Suprapubic skin (tissue), 4 donors: ENCODE measurements at regions not wholly inside any gene's neighbourhood (a gene's known extent, or its start where the extent isn't known, plus 50 kb on each side); places are given as distances from the start of the nearest gene placed in this dataset.

Source experiments
- DNase-seq, 2 donors: peaks; one replicate each; pipeline ENCODE4 v3.0.0-alpha.2; 2019; ENCODE audit warnings: low spot score in 2 of 2
- H3K27ac ChIP-seq: fragments of 200-600 bp; sonication (generic); one replicate; pipeline ENCODE4 v1.5.1; 2019
- H3K27me3 ChIP-seq: fragments of 200-600 bp; sonication (generic); one replicate; pipeline ENCODE4 v1.5.1; 2019
- H3K36me3 ChIP-seq: fragments of 200-600 bp; sonication (generic); one replicate; pipeline ENCODE4 v1.5.1; 2019
- H3K4me1 ChIP-seq: fragments of 200-600 bp; sonication (generic); one replicate; pipeline ENCODE4 v1.5.1; 2019
- H3K4me3 ChIP-seq: fragments of 200-600 bp; sonication (generic); one replicate; pipeline ENCODE4 v1.5.1; 2019; ENCODE audit warnings: mild to moderate bottlenecking
- H3K9me3 ChIP-seq: fragments of 200-600 bp; sonication (generic); one replicate; pipeline ENCODE4 v1.5.1; 2019
- EP300 ChIP-seq: sonication (generic); formaldehyde crosslinking; IDR thresholded peaks from one replicate; pipeline ENCODE4 v1.6.1; 2017; ENCODE audit warnings: antibody characterized with exemption
- POLR2A ChIP-seq, 2 donors: fragments of 450-650 bp; IDR thresholded peaks; one replicate each; pipeline ENCODE4 v1.6.1; 2017; ENCODE audit warnings: antibody characterized with exemption in 2 of 2, mild to moderate bottlenecking in 2 of 2, moderate library complexity in 2 of 2
- POLR2AphosphoS5 ChIP-seq, 3 donors: sonication (generic); formaldehyde crosslinking; IDR thresholded peaks; one replicate each; pipeline ENCODE4 v1.6.1; 2017; ENCODE audit warnings: antibody characterized with exemption in 3 of 3
- WGBS: methylation state at CpG from one replicate; pipeline ENCODE4 v1.1.5; 2018; 5-methylcytosine and 5-hydroxymethylcytosine counted together
- TF ChIP-seq, protein P1 (sequence below), 2 donors: fragments of 200-600 bp in 1 of 2; fragments of 450-650 bp in 1 of 2; sonication (generic) in 1 of 2; IDR thresholded peaks; one replicate each; pipeline ENCODE4 v1.5.1; 2016 to 2019; ENCODE audit warnings: antibody characterized with exemption in 2 of 2, mild to moderate bottlenecking in 1 of 2, moderate library complexity in 1 of 2

DNA sequence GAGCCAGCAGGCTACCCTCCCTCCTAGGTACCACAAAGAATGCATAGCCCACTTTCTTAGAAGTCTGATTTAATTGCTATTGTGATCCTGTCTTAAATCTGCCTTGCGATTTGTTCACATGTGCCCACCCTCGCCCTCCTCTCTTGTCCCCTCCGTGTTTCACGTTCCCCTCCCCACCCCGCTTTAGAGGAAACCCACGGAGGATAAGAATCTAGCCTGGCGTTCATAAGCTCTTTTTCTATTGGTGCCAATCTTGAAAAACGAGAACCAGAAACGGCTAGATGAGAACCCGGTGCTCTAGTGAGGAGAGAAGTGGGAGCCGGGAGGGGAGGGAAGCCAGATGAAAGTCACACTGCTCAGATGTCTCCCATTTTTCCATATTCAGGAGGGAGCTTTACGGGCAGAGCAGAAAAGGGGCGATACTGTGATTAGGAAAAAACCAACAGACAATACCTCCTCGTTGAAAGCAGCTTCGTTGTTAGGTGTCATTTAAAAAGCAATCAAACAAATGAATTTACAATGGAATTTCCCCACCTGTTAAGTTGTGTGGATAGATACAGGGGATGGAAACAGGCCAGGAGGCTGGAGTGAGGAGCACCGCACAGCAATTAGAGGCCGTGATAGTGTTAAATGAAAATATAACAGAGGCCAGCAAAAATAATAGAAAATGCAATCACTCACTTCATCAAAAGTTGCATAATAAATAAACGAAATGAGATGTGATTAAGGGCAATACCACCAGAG lies 272.1 kb downstream of the GATA3 start:
- Histone ChIP-seq H3K27me3 (peaks cover 10% of the 10 kb centered on the region), H3K9me3 (no peaks in the 10 kb centered on the region), H3K36me3 (no peaks in the 10 kb centered on the region), H3K27ac (no peak overlapping the region), H3K4me1 (no peaks in the 10 kb centered on the region), H3K4me3 (no peak overlapping the region)
- 71% methylated on average over 18 of the region's 18 CpGs for WGBS
- no peak for TF ChIP-seq POLR2A (IDR thresholded peaks at IDR 0.05)
- no peak for TF ChIP-seq POLR2AphosphoS5 (IDR thresholded peaks at IDR 0.05)
- no peak for TF ChIP-seq EP300
- TF ChIP-seq, protein P1, sequence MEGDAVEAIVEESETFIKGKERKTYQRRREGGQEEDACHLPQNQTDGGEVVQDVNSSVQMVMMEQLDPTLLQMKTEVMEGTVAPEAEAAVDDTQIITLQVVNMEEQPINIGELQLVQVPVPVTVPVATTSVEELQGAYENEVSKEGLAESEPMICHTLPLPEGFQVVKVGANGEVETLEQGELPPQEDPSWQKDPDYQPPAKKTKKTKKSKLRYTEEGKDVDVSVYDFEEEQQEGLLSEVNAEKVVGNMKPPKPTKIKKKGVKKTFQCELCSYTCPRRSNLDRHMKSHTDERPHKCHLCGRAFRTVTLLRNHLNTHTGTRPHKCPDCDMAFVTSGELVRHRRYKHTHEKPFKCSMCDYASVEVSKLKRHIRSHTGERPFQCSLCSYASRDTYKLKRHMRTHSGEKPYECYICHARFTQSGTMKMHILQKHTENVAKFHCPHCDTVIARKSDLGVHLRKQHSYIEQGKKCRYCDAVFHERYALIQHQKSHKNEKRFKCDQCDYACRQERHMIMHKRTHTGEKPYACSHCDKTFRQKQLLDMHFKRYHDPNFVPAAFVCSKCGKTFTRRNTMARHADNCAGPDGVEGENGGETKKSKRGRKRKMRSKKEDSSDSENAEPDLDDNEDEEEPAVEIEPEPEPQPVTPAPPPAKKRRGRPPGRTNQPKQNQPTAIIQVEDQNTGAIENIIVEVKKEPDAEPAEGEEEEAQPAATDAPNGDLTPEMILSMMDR (IDR thresholded peaks at IDR 0.05) = no peak
- no peak for DNase-seq

DNA sequence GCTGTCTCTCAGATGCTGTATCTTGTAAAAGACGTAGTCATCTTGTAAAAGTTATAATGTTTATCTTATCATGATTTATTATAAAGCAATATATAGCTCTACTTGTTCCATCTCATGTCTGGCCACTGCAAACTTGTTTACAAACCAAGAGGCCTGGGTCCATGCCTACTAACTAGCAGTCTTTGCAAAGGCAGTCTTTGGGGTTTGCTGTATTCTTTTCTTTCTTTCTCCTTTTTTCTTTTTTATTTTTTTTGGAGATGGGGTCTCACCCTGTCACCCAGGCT lies 272.6 kb downstream of the GATA3 start:
- TF ChIP-seq EP300 = no peak
- no peak for TF ChIP-seq POLR2A (IDR thresholded peaks at IDR 0.05)
- TF ChIP-seq, protein P1 (IDR thresholded peaks at IDR 0.05) = no peak
- TF ChIP-seq POLR2AphosphoS5 (IDR thresholded peaks at IDR 0.05) = no peak
- WGBS = 38% methylated on average over 1 of the region's 1 CpG
- no peaks in the 10 kb centered on the region for H3K9me3 ChIP-seq
- no peak overlapping the region for H3K27ac ChIP-seq
- no peak overlapping the region for H3K4me3 ChIP-seq
- peaks cover 10% of the 10 kb centered on the region for H3K27me3 ChIP-seq
- DNase-seq = no peak
- no peaks in the 10 kb centered on the region for H3K36me3 ChIP-seq
- peaks cover 3% of the 10 kb centered on the region for H3K4me1 ChIP-seq

DNA sequence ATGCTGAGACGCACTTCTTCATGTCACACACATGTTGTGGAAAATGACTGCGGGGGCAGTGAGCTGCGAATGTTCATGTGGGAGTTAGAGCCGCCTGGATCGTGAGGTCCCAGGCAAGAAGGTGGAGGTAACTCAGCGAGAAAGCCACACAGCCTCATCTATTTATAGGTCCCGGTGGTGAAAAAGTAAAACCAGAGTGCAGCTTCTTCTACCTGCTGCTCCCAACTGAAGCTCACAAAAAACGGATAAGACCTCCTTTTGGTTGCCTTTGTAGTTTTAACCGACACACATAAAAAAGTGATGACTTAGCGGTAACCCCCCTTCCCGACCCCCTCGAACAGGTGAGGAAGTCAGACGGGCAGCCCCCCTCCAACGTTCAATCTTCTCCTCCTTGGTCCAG lies 276.9 kb downstream of the GATA3 start:
- Histone ChIP-seq H3K27ac (no peak overlapping the region), H3K36me3 (no peaks in the 10 kb centered on the region), H3K4me1 (peaks cover 10% of the 10 kb centered on the region), H3K9me3 (no peaks in the 10 kb centered on the region), H3K27me3 (peaks cover 9% of the 10 kb centered on the region), H3K4me3 (no peak overlapping the region)
- DNase-seq = no peak
- TF ChIP-seq POLR2AphosphoS5 (IDR thresholded peaks at IDR 0.05) (no peak), EP300 (no peak), POLR2A (IDR thresholded peaks at IDR 0.05) (no peak)
- TF ChIP-seq, protein P1 (IDR thresholded peaks at IDR 0.05) = no peak
- 82% methylated on average over 14 of the region's 14 CpGs for WGBS

DNA sequence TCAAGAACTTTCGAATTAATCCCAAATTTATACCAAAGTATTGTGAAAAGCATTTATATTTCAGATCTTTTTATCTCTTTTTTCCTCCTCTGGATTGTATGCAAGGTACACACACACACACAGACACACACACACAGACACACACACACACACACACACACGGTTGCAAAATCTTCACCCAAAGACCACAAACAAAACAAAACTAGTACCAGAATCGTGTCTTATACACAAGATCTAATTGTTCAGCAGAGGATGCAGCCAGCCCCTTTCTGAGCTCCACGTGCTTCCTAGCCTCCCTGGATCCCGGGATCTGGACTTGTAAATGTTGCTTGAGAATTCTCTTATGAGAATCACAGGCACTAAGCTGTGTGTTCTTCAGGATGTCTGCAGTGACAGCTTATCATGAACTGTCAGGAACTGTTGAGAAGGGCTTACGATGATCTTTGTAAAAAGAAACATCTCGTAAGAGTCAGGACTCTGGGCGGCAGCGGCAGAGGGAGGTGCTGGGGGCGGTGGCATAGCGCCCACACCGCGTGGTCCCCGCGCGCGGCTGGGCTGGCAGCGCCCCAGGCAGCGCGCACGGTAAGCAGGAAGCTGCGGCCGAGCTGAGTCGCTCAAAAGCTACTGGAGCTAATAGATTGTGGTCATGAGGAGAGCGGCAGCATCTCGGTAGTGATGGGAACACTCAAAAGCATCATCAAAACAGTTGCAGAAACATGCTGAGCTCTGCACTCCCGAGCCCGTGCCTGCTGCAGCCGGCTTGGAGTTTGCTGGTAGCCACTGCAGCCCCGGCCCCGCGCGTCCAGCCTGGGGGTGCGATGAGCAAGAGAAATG lies 277.6 kb downstream of the GATA3 start:
- peak in 1 of 2 donors; percentile 62 for DNase-seq
- 6% methylated on average over 21 of the region's 34 CpGs for WGBS
- TF ChIP-seq POLR2AphosphoS5 (IDR thresholded peaks at IDR 0.05) = no peak
- TF ChIP-seq, protein P1 (IDR thresholded peaks at IDR 0.05) = no peak
- no peak for TF ChIP-seq EP300
- TF ChIP-seq POLR2A (IDR thresholded peaks at IDR 0.05) = no peak
- Histone ChIP-seq H3K36me3 (no peaks in the 10 kb centered on the region), H3K4me3 (peak overlapping the region; percentile 41), H3K9me3 (no peaks in the 10 kb centered on the region), H3K4me1 (peaks cover 10% of the 10 kb centered on the region), H3K27me3 (peaks cover 9% of the 10 kb centered on the region), H3K27ac (no peak overlapping the region)

DNA sequence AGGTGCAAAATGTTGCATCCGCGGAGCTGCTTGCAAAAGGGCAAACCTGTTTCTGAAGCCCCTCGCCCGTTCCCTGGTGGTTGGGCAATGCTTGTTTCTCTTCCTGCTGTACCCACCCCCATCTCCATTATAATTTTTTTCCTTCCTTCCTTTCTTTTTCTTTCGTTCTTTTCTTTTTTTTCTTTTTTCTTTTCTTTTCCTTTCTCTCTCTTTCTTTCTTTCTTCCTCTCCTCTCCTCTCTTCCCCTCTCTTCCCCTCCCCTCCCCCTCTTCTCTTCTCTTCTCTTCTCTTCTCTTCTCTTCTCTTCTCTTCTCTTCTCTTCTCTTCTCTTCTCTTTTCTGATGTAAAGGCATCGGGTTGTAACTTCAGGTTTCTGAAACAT lies 278.2 kb downstream of the GATA3 start:
- H3K4me3 ChIP-seq = peak overlapping the region; percentile 41
- DNase-seq = no peak
- peaks cover 9% of the 10 kb centered on the region for H3K27me3 ChIP-seq

More for the DNA sequence above, 278.2 kb downstream of the GATA3 start:
- TF ChIP-seq POLR2AphosphoS5 (IDR thresholded peaks at IDR 0.05) (no peak), POLR2A (IDR thresholded peaks at IDR 0.05) (no peak)
- TF ChIP-seq, protein P1 (IDR thresholded peaks at IDR 0.05) = no peak
- no peak overlapping the region for H3K27ac ChIP-seq
- H3K36me3 ChIP-seq = no peaks in the 10 kb centered on the region
- H3K9me3 ChIP-seq = no peaks in the 10 kb centered on the region
- peaks cover 10% of the 10 kb centered on the region for H3K4me1 ChIP-seq
- WGBS = 2% methylated on average over 6 of the region's 6 CpGs
